H1 (cell line): ENCODE measurements at regions not wholly inside any gene's neighbourhood (a gene's known extent, or its start where the extent isn't known, plus 50 kb on each side); places are given as distances from the start of the nearest gene placed in this dataset.

Source experiments
- CEBPB ChIP-seq: IDR thresholded peaks from 2 replicates; pipeline ENCODE4 v1.6.1; 2012; ENCODE audit warnings: low read depth, low read length
- CHD2 ChIP-seq: IDR thresholded peaks from 2 replicates; pipeline ENCODE4 v1.6.1; 2012; ENCODE audit warnings: low read length, improper control_type of control experiment
- HDAC6 ChIP-seq: IDR thresholded peaks from one replicate; pipeline ENCODE4 v1.7.1; 2012; ENCODE audit warnings: low read depth, mild to moderate bottlenecking, inconsistent platforms, low read length, moderate library complexity
- RXRA ChIP-seq: IDR thresholded peaks from 2 replicates; pipeline ENCODE4 v1.6.1; 2011; ENCODE audit warnings: low read depth, mild to moderate bottlenecking, low read length, moderate library complexity; ENCODE audit not compliant: insufficient read depth
- SIN3A ChIP-seq, 2 experiments: IDR thresholded peaks in 1 of 2; conservative IDR thresholded peaks in 1 of 2; 2 replicates each; pipeline ENCODE4 v1.6.1; 2011 to 2012; ENCODE audit warnings: low read length in 2 of 2, improper control_type of control experiment in 1 of 2, low read depth in 1 of 2, mild to moderate bottlenecking in 1 of 2
- TBP ChIP-seq: IDR thresholded peaks from 2 replicates; pipeline ENCODE4 v1.6.1; 2011; ENCODE audit warnings: low read depth, low read length, improper control_type of control experiment
- TF ChIP-seq, protein P1 (sequence below), 3 experiments: IDR thresholded peaks; 1 replicate in 2 of 3; 2 replicates in 1 of 3; pipeline versions ENCODE4 v1.5.1 to v1.6.1; 2011; ENCODE audit warnings: low read length in 3 of 3, mild to moderate bottlenecking in 3 of 3, inconsistent platforms in 2 of 3, low read depth in 1 of 3, moderate library complexity in 1 of 3; ENCODE audit not compliant: insufficient read depth in 1 of 3; ENCODE audit errors: control extremely low read depth in 1 of 3
- TF ChIP-seq, protein P2 (sequence below): IDR thresholded peaks from 2 replicates; pipeline ENCODE4 v1.6.1; 2011; ENCODE audit warnings: low read depth, mild to moderate bottlenecking, low read length; ENCODE audit not compliant: insufficient read depth

DNA sequence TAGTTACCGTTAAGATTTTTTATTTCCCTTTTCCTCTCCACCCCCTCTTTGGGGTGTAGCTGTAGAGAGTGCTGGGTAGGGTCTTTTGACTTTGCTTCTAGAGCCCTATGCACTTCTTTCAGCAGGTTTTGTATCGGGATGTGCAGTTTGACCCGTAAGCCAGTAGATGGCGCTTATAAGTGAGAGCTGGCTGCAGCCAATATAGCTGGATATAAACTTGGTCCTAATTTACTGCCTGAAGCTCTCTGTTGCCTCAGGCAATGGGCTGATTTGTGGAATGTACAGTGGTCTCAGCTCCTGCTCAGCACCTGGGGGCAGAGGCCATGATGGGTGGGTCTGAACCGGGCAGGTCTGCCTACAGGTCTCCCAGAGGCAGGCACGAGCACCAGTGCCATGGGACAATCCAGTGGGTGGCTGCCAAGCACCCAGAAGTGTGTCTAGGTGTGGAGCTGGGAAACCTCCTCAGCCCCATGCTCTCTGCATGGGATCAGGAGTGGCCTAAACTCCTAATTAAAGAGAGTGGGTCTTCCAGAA is 146.5 kb downstream of the SPANXN1 start:
- TF ChIP-seq TBP (no peak), SIN3A (conservative IDR thresholded peaks at IDR 0.05 in 1 of 2, IDR thresholded peaks at IDR 0.05 in 1 of 2; ENCODE audit: low read depth in 1 of 2, low read length in 2 of 2) (no peak), CHD2 (no peak), HDAC6 (no peak), RXRA (no peak), CEBPB (no peak)
- TF ChIP-seq, protein P1, sequence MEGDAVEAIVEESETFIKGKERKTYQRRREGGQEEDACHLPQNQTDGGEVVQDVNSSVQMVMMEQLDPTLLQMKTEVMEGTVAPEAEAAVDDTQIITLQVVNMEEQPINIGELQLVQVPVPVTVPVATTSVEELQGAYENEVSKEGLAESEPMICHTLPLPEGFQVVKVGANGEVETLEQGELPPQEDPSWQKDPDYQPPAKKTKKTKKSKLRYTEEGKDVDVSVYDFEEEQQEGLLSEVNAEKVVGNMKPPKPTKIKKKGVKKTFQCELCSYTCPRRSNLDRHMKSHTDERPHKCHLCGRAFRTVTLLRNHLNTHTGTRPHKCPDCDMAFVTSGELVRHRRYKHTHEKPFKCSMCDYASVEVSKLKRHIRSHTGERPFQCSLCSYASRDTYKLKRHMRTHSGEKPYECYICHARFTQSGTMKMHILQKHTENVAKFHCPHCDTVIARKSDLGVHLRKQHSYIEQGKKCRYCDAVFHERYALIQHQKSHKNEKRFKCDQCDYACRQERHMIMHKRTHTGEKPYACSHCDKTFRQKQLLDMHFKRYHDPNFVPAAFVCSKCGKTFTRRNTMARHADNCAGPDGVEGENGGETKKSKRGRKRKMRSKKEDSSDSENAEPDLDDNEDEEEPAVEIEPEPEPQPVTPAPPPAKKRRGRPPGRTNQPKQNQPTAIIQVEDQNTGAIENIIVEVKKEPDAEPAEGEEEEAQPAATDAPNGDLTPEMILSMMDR (IDR thresholded peaks at IDR 0.05; ENCODE audit: control extremely low read depth in 1 of 3, insufficient read depth in 1 of 3, low read depth in 1 of 3, low read length in 3 of 3): peak in 2 of 3 experiments; percentile 28 to 51; a peak in 2 of 4 replicates
- TF ChIP-seq, protein P2, sequence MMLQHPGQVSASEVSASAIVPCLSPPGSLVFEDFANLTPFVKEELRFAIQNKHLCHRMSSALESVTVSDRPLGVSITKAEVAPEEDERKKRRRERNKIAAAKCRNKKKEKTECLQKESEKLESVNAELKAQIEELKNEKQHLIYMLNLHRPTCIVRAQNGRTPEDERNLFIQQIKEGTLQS: no peak
